H1 (cell line): ENCODE measurements at regions not wholly inside any gene's neighbourhood (a gene's known extent, or its start where the extent isn't known, plus 50 kb on each side); places are given as distances from the start of the nearest gene placed in this dataset.

ENCODE experiments used
- CBX5 ChIP-seq: fragments of 300-800, 300-1000 bp; sonication (generic); IDR thresholded peaks from 2 replicates; pipeline ENCODE4 v1.7.1; 2016; ENCODE audit warnings: antibody characterized with exemption, low read length, low read depth
- CBX8 ChIP-seq: fragments of 300-800, 300-1000 bp; sonication (generic); IDR thresholded peaks from 2 replicates; pipeline ENCODE4 v1.7.1; 2016; ENCODE audit warnings: low read depth, low read length, borderline replicate concordance
- CHD7 ChIP-seq: fragments of 300-600 bp; sonication (generic); IDR thresholded peaks from 2 replicates; pipeline ENCODE4 v1.7.1; 2012; ENCODE audit warnings: low read length, moderate library complexity, mild to moderate bottlenecking, inconsistent platforms; ENCODE audit not compliant: insufficient replicate concordance
- CTCF ChIP-seq, 3 experiments: IDR thresholded peaks; 1 replicate in 2 of 3; 2 replicates in 1 of 3; pipeline versions ENCODE4 v1.5.1 to v1.6.1; 2011; ENCODE audit warnings: low read length in 3 of 3, mild to moderate bottlenecking in 3 of 3, inconsistent platforms in 2 of 3, low read depth in 1 of 3, moderate library complexity in 1 of 3; ENCODE audit not compliant: insufficient read depth in 1 of 3; ENCODE audit errors: control extremely low read depth in 1 of 3
- E2F6 ChIP-seq: IDR thresholded peaks from 2 replicates; pipeline ENCODE4 v1.6.1; 2012; ENCODE audit warnings: inconsistent platforms
- HDAC6 ChIP-seq: IDR thresholded peaks from one replicate; pipeline ENCODE4 v1.7.1; 2012; ENCODE audit warnings: low read depth, mild to moderate bottlenecking, inconsistent platforms, low read length, moderate library complexity
- JUND ChIP-seq: IDR thresholded peaks from 2 replicates; pipeline ENCODE4 v1.6.1; 2011; ENCODE audit warnings: mild to moderate bottlenecking, improper control_type of control experiment, low read length
- PHF8 ChIP-seq: fragments of 200-600 bp; sonication (generic); conservative IDR thresholded peaks from 2 replicates; pipeline ENCODE4 v1.7.1; 2012; ENCODE audit warnings: low read depth, mild to moderate bottlenecking, inconsistent platforms, low read length, moderate library complexity
- ZNF274 ChIP-seq: IDR thresholded peaks from 2 replicates; pipeline ENCODE4 v1.7.0; 2012; ENCODE audit warnings: low read length, borderline replicate concordance; ENCODE audit errors: extremely low read depth

- TF ChIP-seq CHD7 = no peak
- no peak for TF ChIP-seq CTCF (IDR thresholded peaks at IDR 0.05; ENCODE audit: control extremely low read depth in 1 of 3, insufficient read depth in 1 of 3, low read depth in 1 of 3, low read length in 3 of 3)
- no peak for TF ChIP-seq HDAC6
- no peak for TF ChIP-seq ZNF274
- TF ChIP-seq PHF8 = no peak
- TF ChIP-seq E2F6 = no peak
- TF ChIP-seq CBX5 = no peak
- TF ChIP-seq CBX8 = no peak
- no peak for TF ChIP-seq JUND
Measured at GRCh38 chr4:125979950-125980349, 665.2 kb downstream of the FAT4 start (continued).
